ENCODE measurements at regions not wholly inside any gene's neighbourhood (a gene's known extent, or its start where the extent isn't known, plus 50 kb on each side); places are given as distances from the start of the nearest gene placed in this dataset.

DNA sequence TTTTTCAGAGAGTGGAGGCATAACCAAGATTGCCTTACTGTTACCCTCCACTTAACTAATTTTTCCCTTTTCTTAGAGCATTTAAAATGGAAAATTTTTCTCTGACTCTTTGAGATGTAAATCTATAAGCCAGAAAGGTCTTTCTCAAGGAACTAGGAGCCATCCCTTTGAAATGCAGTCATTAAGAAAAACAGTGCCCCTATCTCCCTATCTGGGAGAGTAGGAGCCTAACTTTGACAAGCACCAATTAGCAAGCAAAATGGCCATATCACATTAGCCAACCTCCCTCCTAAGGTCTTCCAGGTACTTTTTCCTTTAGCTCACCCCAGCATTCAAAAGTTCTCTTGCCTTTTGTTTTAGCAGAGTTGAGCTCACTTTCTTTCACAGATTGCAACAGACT lies 570.5 kb downstream of the EPHA7 start:
- TF ChIP-seq GATA3 (IDR thresholded peaks at IDR 0.05; ENCODE audit: low read depth, low read length): no peak
- TF ChIP-seq GATA2 (IDR thresholded peaks at IDR 0.05; ENCODE audit: low read depth, low read length): no peak

DNA sequence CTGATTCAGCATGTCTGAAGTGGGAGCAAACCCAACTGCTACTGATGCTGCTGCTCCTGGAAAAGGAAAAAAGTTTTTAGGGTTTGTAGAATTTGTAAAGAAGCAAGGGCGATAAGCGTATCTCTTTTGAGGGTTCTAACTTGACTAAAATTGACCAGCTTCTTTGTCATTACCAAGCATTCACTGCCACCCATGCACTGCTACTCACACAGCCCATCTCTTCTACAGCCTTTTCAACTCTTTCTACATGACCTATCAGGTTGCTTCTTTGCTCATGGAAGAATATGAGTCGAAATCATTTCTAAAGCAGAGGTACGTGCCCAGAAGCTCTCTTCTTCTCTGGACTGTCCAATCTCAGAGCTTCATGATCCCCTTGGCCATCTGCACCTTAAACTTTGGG lies 570.9 kb downstream of the EPHA7 start:
- TF ChIP-seq GATA2 (IDR thresholded peaks at IDR 0.05; ENCODE audit: low read depth, low read length): no peak
- TF ChIP-seq GATA3 (IDR thresholded peaks at IDR 0.05; ENCODE audit: low read depth, low read length): no peak

DNA sequence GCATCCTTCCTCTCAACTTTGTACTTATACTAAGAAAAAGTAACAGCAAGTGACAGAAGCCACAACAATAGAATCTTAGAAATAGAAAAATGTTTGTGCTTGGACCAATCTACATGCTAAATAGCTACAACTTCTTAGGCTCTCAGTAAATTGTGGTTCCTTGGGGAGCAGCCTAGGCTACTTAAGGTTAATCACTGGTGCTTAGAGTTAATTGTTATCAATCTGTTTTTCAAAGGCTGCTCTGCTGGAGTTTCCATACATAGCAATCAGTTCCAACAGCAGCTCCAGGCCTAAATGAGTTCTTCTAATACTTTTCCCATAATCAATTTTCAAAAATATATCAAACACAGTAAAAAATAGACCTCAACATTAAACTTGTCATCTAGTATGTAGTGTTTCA lies 571.4 kb downstream of the EPHA7 start:
- TF ChIP-seq GATA3 (IDR thresholded peaks at IDR 0.05; ENCODE audit: low read depth, low read length) (no peak), GATA2 (IDR thresholded peaks at IDR 0.05; ENCODE audit: low read depth, low read length) (no peak)

DNA sequence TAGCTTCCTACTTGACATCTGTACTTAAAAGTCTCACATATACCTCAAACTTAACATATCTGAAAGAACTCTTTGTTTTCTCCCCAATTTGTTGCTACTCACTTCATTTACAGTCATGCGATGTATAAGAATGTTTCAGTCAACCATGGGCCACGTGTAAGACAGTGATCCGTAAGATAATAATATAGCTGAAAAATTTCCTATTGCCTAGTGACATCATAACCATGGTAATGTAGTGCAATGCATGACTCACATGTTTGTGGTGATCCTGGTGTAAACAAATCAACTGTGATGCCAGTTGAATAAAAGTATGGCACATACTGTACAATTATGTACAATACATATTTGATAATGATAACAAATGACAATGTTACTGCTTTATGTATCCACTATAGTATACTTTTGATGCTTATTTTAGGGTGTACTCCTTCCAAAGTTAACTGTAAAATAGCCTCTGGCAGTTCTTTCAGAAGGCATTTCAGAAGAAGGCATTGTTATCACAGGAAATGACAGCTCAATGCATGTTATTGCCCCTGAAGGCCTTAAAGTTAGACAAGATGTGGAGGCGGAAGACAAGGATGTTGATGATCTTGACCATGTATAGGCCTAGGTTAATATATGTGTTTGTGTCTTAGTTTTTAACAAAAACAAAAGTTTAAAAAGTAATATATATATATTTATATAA lies 579.0 kb downstream of the EPHA7 start:
- TF ChIP-seq GATA3 (IDR thresholded peaks at IDR 0.05; ENCODE audit: low read depth, low read length) (no peak), GATA2 (IDR thresholded peaks at IDR 0.05; ENCODE audit: low read depth, low read length) (no peak)

DNA sequence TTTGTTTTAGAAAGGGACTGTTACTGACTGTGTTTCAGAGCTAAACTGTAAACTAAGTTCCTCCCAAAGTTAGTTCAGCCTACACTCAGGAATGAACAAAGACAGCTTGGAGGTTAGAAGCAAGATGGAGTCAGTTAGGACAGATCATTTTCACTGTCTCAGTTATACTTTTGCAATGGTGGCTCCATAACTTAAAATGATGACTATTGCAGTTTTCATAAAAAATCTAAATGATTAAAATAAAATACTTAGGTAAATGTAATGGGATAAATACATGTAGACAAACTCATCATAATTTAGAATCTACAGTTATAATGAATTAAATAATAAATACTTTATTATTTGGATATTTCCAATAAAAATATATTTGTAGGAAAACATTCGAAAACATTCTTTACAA lies 590.6 kb downstream of the EPHA7 start:
- TF ChIP-seq GATA2 (IDR thresholded peaks at IDR 0.05; ENCODE audit: low read depth, low read length): no peak
- TF ChIP-seq GATA3 (IDR thresholded peaks at IDR 0.05; ENCODE audit: low read depth, low read length): no peak

DNA sequence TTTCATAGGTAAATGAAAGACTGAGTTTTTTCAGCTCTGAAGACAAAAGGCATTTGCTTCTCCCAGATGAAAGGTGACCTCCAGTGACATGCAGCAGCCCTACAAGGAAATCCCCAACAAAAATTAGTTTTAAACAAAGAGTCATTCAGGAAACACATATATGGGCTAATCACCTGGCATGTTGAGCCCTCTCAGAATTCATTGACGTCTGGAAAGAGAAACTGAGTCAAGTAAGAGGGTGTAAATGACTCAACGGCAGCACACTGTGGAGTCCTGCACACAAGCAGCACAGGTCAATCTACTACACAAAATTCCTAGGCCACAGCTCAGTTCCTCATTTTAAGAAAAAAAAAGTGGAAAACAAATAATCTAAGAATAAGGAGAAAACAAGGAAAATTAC lies 592.3 kb downstream of the EPHA7 start:
- TF ChIP-seq GATA2 (IDR thresholded peaks at IDR 0.05; ENCODE audit: low read depth, low read length) (no peak), GATA3 (IDR thresholded peaks at IDR 0.05; ENCODE audit: low read depth, low read length) (no peak)

DNA sequence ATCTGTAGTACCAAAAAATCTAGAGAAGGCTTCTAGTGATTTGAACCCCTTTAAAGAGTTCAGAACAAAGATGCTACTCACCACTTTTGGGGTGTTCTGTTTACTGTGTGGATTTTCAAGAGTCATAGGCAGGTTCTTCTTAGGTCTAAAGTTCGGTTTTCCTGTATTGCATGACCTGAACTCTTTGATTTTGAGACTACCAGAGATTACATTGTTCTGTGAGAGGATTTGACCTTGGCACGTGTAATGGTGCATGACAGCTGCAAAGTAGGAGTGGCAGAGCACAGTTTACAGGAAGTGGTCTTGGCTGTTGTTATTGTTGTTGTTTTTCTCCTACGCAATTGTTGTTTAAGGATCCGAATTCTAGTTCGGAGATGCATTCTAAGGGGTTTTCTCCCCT lies 592.7 kb downstream of the EPHA7 start:
- no peak for TF ChIP-seq GATA2 (IDR thresholded peaks at IDR 0.05; ENCODE audit: low read depth, low read length)
- TF ChIP-seq GATA3 (IDR thresholded peaks at IDR 0.05; ENCODE audit: low read depth, low read length): no peak

DNA sequence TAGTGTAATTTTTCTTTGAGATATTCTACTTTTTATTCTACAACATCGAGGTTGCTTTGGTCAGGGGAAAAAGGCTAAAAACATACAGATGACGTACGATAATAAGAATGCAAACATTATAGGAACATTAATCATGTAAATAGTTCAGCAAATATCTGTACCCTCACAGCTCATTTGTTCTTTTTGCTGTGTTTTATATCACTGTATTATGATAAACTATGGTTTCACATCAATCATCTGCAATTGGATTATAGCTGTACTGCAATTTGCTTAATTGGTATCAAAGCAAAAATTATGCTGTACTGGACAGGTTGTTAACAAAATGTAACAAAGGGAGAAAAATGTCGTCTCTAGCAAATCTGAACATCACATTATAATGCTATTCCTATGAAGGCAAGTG lies 597.1 kb downstream of the EPHA7 start:
- no peak for TF ChIP-seq GATA3 (IDR thresholded peaks at IDR 0.05; ENCODE audit: low read depth, low read length)
- no peak for TF ChIP-seq GATA2 (IDR thresholded peaks at IDR 0.05; ENCODE audit: low read depth, low read length)

DNA sequence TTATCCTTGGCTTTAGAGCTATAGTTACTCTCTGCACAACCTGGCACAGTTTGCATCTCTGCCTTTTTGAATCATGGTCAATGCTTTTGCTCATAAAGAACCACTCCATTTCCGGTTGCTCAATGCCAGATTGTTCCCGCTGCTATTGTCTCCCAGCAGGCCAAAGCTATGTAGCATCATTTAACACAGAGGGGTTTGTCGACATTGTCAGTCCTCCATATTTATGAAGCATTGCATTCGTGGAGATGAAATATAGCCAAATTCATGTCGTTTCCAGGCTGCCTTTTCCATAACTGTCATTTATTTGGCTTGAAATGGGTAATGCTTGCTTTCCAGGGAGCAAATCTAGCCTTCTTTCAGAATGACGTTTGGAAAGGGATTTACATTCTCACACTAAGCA lies 598.8 kb downstream of the EPHA7 start:
- TF ChIP-seq GATA2 (IDR thresholded peaks at IDR 0.05; ENCODE audit: low read depth, low read length): no peak
- no peak for TF ChIP-seq GATA3 (IDR thresholded peaks at IDR 0.05; ENCODE audit: low read depth, low read length)

DNA sequence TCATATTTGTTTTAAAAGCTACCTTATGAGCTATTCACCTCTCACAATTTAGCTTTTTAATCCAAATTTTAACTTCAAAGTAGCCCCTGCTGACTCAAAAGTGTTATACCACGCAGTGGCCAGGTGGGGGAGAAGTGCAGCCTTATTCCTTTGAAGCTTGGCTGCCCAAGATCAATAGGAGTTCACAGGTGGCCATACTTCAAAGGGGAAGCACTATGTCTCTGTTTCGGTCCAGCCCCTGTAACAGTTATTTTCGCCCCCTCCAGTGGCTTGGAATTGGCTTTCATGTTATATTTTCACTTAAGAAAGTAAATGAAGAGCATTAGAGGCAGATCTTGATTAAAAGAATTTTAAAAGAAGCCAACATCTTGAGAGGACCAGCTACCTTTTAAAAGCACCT lies 608.4 kb downstream of the EPHA7 start:
- no peak for TF ChIP-seq GATA3 (IDR thresholded peaks at IDR 0.05; ENCODE audit: low read depth, low read length)
- TF ChIP-seq GATA2 (IDR thresholded peaks at IDR 0.05; ENCODE audit: low read depth, low read length): no peak

DNA sequence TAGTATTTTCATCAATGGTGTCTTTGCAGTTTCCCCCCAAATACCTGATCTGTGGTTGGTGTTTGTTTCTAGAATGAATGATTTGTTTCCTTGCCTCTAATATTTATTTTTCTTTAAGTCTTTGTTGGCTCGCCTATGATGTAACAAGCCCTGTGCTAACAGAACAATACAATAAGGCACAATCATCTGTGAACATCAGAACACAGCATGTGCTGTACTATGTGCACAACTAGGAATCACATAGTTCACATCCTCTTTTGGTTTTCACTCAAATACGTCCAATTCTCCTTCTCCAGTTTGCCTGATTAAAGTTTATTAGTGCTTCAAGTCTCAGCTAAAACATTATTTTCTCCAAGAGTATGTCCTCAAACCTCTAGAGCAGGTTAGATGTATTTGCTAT lies 613.1 kb downstream of the EPHA7 start:
- no peak for TF ChIP-seq GATA3 (IDR thresholded peaks at IDR 0.05; ENCODE audit: low read depth, low read length)
- no peak for TF ChIP-seq GATA2 (IDR thresholded peaks at IDR 0.05; ENCODE audit: low read depth, low read length)

DNA sequence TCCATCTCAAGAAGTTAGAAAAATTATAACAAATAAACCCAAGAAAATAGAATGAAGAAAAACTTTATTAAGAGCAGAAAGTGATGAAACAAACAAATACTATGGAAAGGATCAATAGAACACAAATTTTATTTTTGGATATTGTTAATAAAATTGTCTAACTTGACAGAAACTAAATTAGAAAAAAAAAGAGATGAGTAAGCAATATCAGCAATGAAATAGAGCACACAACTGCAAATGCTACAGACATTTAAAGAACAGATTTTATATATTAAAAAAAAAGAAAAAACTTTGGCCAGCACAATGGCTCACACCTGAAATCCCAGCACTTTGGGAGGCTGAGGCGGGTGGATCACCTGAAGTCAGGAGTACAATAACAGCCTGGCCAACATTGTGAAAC lies 628.0 kb downstream of the EPHA7 start:
- TF ChIP-seq GATA2 (IDR thresholded peaks at IDR 0.05; ENCODE audit: low read depth, low read length): no peak
- no peak for TF ChIP-seq GATA3 (IDR thresholded peaks at IDR 0.05; ENCODE audit: low read depth, low read length)

DNA sequence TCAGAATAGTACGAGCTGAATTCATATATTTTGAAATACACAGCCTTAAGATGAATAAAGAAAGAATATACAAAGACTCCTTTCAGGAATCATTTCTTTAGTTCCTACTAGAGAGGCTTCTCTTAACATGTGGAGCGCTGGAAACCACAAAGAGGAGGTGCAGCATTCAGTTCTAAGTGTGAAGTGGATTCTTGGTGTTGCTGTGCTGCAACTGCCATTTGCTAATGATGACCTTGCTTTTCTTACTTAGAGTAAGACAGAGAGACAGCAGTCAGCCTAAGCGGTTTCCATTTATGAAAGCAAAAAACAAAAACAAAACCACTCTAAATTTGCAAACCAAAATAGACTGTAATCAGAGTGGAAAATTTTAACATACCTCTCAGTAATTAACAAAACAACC lies 629.0 kb downstream of the EPHA7 start:
- no peak for TF ChIP-seq GATA3 (IDR thresholded peaks at IDR 0.05; ENCODE audit: low read depth, low read length)
- TF ChIP-seq GATA2 (IDR thresholded peaks at IDR 0.05; ENCODE audit: low read depth, low read length): no peak

DNA sequence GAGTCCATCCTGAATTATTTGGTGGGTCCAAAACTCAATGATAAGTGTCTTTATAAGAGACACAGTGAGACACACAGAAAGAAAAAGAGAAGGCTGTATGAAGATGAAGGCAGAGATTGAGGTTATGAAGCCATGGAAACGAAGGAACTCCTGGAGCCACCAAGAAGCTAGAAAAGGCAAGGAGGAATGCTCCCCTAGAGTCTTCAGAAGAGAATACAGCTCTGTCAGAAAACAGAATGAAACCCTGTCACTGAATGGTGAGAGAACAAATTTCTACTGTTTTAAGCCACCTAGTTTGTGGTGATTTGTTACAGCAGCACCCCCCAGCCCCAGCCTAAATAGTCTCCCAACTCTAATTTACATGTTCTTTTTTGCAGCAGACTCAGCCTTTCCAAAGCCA lies 635.1 kb downstream of the EPHA7 start:
- TF ChIP-seq GATA3 (IDR thresholded peaks at IDR 0.05; ENCODE audit: low read depth, low read length) (no peak), GATA2 (IDR thresholded peaks at IDR 0.05; ENCODE audit: low read depth, low read length) (no peak)

DNA sequence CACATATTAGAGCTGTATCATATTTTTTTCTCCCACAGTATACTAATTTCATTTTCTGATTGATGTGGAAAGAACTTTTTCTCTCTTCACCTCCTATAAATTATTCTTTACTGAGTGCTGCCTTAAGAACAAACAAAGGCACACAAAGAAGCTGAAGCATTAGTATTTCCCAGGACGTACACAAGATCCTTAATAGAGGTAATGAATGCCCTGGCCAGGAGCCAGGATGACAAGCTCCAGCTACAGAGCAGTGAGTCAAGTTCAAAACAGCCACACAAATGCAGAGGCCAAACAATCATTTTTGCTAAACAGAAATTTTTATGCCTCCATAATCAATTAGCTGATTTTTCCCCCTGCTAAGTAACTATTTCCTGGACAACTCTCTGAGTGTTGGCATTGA lies 639.6 kb downstream of the EPHA7 start:
- TF ChIP-seq GATA3 (IDR thresholded peaks at IDR 0.05; ENCODE audit: low read depth, low read length) (no peak), GATA2 (IDR thresholded peaks at IDR 0.05; ENCODE audit: low read depth, low read length) (no peak)
